Mesendoderm (in vitro differentiated cells): ENCODE measurements at regions not wholly inside any gene's neighbourhood (a gene's known extent, or its start where the extent isn't known, plus 50 kb on each side); places are given as distances from the start of the nearest gene placed in this dataset.

Source experiments
- DNase-seq: peaks from one replicate; pipeline ENCODE4 v3.0.0; 2013
- H2AK5ac ChIP-seq: 2 replicates; pipeline ENCODE4 v1.6.1; 2013; ENCODE audit warnings: low read length, inconsistent platforms
- H2BK120ac ChIP-seq: 2 replicates; pipeline ENCODE4 v1.6.1; 2013; ENCODE audit warnings: low read depth, mild to moderate bottlenecking, low read length, moderate library complexity, mixed read lengths
- H2BK15ac ChIP-seq: replicated peaks from 2 replicates; pipeline ENCODE4 v1.6.1; 2013; ENCODE audit warnings: low read depth, mild to moderate bottlenecking, moderate library complexity
- H2BK5ac ChIP-seq: 2 replicates; pipeline ENCODE4 v1.6.1; 2013; ENCODE audit warnings: low read length, inconsistent platforms
- H3K18ac ChIP-seq: 2 replicates; pipeline ENCODE4 v1.6.1; 2013; ENCODE audit warnings: mild to moderate bottlenecking, low read length, mixed read lengths
- H3K23ac ChIP-seq: one replicate; pipeline ENCODE4 v1.6.1; 2013; ENCODE audit warnings: low read length
- H3K27ac ChIP-seq: 2 replicates; pipeline ENCODE4 v1.5.1; 2013; ENCODE audit warnings: low read depth, mild to moderate bottlenecking, inconsistent platforms, low read length, moderate library complexity
- H3K27me3 ChIP-seq: 2 replicates; pipeline ENCODE4 v1.6.1; 2013; ENCODE audit warnings: low read length, control low read depth, mild to moderate bottlenecking, inconsistent platforms; ENCODE audit not compliant: insufficient read depth, poor library complexity
- H3K36me3 ChIP-seq: 2 replicates; pipeline ENCODE4 v1.6.1; 2013; ENCODE audit warnings: low read length, inconsistent platforms; ENCODE audit not compliant: control insufficient read depth, insufficient read depth
- H3K4ac ChIP-seq: one replicate; pipeline ENCODE4 v1.6.1; 2013; ENCODE audit warnings: low read depth, mild to moderate bottlenecking, low read length, moderate library complexity
- H3K4me1 ChIP-seq: 2 replicates; pipeline ENCODE4 v1.6.1; 2013; ENCODE audit warnings: low read depth, low read length, inconsistent platforms; ENCODE audit not compliant: control insufficient read depth
- H3K4me2 ChIP-seq: 2 replicates; pipeline ENCODE4 v1.6.1; 2013; ENCODE audit warnings: low read length
- H3K4me3 ChIP-seq: 2 replicates; pipeline ENCODE4 v1.5.1; 2013; ENCODE audit warnings: mild to moderate bottlenecking, low read length
- H3K56ac ChIP-seq: one replicate; pipeline ENCODE4 v1.6.1; 2013; ENCODE audit warnings: low read length
- H3K79me1 ChIP-seq: 2 replicates; pipeline ENCODE4 v1.6.1; 2013; ENCODE audit warnings: low read length, inconsistent platforms
- H3K79me2 ChIP-seq: 2 replicates; pipeline ENCODE4 v1.6.1; 2013; ENCODE audit warnings: mild to moderate bottlenecking, low read length; ENCODE audit not compliant: control insufficient read depth, insufficient read depth
- H3K9ac ChIP-seq: 2 replicates; pipeline ENCODE4 v1.6.1; 2013; ENCODE audit warnings: low read length, inconsistent platforms
- H4K5ac ChIP-seq: one replicate; pipeline ENCODE4 v1.6.1; 2013; ENCODE audit warnings: low read length
- H4K8ac ChIP-seq: one replicate; pipeline ENCODE4 v1.6.1; 2013; ENCODE audit warnings: low read depth, mild to moderate bottlenecking, control low read depth, low read length, moderate library complexity
- WGBS: extraction: QIAGEN DNeasy Blood & Tissue Kit; methylation state at CpG from one replicate; pipeline ENCODE4 v1.1.7; 2013; ENCODE audit warnings: low lambda C conversion rate, missing lambda C conversion rate; ENCODE audit not compliant: insufficient coverage; ENCODE audit errors: extremely low coverage; 5-methylcytosine and 5-hydroxymethylcytosine counted together

DNA sequence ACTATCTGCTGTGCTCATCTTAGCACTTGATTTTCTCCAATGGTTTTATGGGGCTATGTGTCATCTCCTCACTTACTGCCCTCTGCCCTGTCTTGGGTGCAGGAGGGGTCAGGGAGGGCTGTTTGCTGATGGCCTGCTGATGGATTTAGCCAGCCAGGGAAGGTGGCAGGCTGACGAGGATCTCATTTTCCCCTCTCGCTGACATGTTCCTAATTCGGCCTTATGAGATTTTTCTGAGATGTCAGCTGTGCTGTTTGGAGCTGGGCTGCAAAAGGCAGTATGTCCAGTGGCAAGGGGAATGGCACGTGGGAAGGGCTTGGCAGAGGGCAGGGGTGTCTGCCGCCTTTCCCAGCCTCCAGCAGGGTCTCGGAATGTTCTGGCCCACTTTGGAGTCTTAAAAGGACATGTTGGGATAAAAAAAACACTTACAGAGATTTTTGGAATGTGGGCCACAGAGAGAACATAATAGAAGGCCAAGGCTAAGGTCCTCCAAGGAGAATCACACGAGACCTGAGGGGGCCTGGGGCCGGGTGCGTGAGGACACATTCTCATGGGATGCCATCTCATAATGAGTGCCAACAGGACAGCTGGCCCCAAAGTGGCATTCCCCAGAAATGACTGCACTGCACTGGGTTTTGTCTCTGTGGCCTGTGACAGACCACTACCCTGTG lies 303.8 kb downstream of the TLE3 start:
- Histone ChIP-seq H2BK15ac (no peak overlapping the region), H3K4me1 (no peaks in the 10 kb centered on the region), H3K4me3 (no peak overlapping the region), H4K5ac (no peak overlapping the region), H3K27ac (no peak overlapping the region), H3K56ac (no peak overlapping the region), H3K36me3 (no peaks in the 10 kb centered on the region), H3K23ac (no peak overlapping the region), H3K27me3 (no peaks in the 10 kb centered on the region), H3K79me2 (no peaks in the 10 kb centered on the region), H4K8ac (no peak overlapping the region), H2BK5ac (no peak overlapping the region), H3K4ac (no peak overlapping the region), H2AK5ac (no peak overlapping the region), H2BK120ac (no peak overlapping the region), H3K9ac (no peak overlapping the region), H3K79me1 (no peaks in the 10 kb centered on the region), H3K4me2 (no peak overlapping the region), H3K18ac (no peak overlapping the region)
- DNase-seq: no peak
- no CpG with 5 or more reads among the region's 9 CpGs for WGBS

GRCh38 chr15:69794645-69795469 lies 302.9 kb downstream of the TLE3 start:
- H3K4me1 ChIP-seq: no peaks in the 10 kb centered on the region
- no peaks in the 10 kb centered on the region for H3K36me3 ChIP-seq
- H3K27me3 ChIP-seq: no peaks in the 10 kb centered on the region
- no peaks in the 10 kb centered on the region for H3K79me2 ChIP-seq
- no peak overlapping the region for H2BK120ac ChIP-seq
- H4K5ac ChIP-seq: no peak overlapping the region
- H3K79me1 ChIP-seq: no peaks in the 10 kb centered on the region
- no peak overlapping the region for H2AK5ac ChIP-seq
- no peak overlapping the region for H3K18ac ChIP-seq
- no peak overlapping the region for H3K23ac ChIP-seq
- H4K8ac ChIP-seq: no peak overlapping the region
- no peak overlapping the region for H3K27ac ChIP-seq
- no peak overlapping the region for H2BK15ac ChIP-seq
- H3K4ac ChIP-seq: no peak overlapping the region
- DNase-seq: peak; percentile 86
- H2BK5ac ChIP-seq: no peak overlapping the region
- H3K9ac ChIP-seq: no peak overlapping the region
- no peak overlapping the region for H3K4me3 ChIP-seq
- no peak overlapping the region for H3K56ac ChIP-seq
- H3K4me2 ChIP-seq: no peak overlapping the region
- no CpG with 5 or more reads among the region's 11 CpGs for WGBS

DNA sequence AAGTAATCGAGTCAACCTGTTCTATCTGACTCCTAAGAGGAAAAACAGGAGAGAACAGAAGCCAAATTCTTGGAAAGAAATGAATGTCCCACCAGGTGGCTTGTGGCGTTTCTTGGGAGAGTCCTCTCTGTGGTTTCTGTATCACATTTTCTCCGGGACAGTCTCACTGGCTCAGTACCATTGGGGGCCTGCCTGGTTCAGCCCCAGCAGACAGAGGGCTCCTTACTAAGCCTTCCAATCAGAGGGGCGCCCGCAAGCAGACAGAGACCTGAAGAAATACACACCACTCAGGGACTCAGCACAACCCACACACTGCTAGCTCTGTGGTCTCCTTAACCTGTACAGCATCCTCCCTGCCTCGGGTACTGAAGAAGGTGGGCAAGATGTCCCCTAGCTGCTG lies 302.1 kb downstream of the TLE3 start:
- Histone ChIP-seq H3K4me2 (no peak overlapping the region), H3K79me2 (no peaks in the 10 kb centered on the region), H3K4ac (no peak overlapping the region), H3K4me3 (no peak overlapping the region), H4K8ac (no peak overlapping the region), H2AK5ac (no peak overlapping the region), H3K18ac (no peak overlapping the region), H3K27me3 (no peaks in the 10 kb centered on the region), H2BK5ac (no peak overlapping the region), H3K4me1 (no peaks in the 10 kb centered on the region), H3K27ac (no peak overlapping the region), H2BK15ac (no peak overlapping the region), H3K9ac (no peak overlapping the region), H3K23ac (no peak overlapping the region), H2BK120ac (no peak overlapping the region), H3K36me3 (no peaks in the 10 kb centered on the region), H4K5ac (no peak overlapping the region), H3K79me1 (no peaks in the 10 kb centered on the region), H3K56ac (no peak overlapping the region)
- DNase-seq: no peak
- WGBS: no CpG with 5 or more reads among the region's 6 CpGs

GRCh38 chr15:69797051-69797595 lies 300.6 kb downstream of the TLE3 start:
- Histone ChIP-seq H3K27ac (no peak overlapping the region), H2BK120ac (no peak overlapping the region), H3K4me1 (no peaks in the 10 kb centered on the region), H3K27me3 (no peaks in the 10 kb centered on the region), H4K5ac (no peak overlapping the region), H3K56ac (no peak overlapping the region), H3K23ac (no peak overlapping the region), H2BK15ac (no peak overlapping the region), H4K8ac (no peak overlapping the region), H3K79me2 (no peaks in the 10 kb centered on the region), H3K36me3 (no peaks in the 10 kb centered on the region), H3K4me2 (no peak overlapping the region), H3K4ac (no peak overlapping the region), H2AK5ac (no peak overlapping the region), H3K79me1 (no peaks in the 10 kb centered on the region), H3K4me3 (no peak overlapping the region), H3K9ac (no peak overlapping the region), H2BK5ac (no peak overlapping the region), H3K18ac (no peak overlapping the region)
- no peak for DNase-seq
- WGBS: no CpG with 5 or more reads among the region's 6 CpGs

DNA sequence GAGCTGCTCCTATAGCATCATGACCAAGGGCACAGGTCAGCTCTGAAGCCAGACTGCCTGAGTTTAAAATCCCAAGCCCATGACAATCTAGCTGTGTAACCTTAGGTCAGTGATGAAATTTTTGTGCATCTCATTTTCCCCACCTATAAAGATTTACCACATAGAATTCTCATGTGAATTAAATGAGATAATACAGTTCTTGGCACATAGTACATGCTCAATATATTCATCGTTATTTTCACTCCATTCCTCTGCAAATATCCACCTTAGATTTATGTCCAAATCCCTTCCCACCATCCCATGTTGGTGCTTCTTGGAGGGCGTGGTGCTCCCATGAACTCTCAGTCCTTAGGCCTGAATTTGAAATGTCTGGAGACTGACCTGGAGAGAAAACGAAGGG lies 300.1 kb downstream of the TLE3 start:
- no peak overlapping the region for H4K8ac ChIP-seq
- no peak overlapping the region for H2BK15ac ChIP-seq
- H3K4ac ChIP-seq: no peak overlapping the region
- no peak overlapping the region for H2BK5ac ChIP-seq
- no peaks in the 10 kb centered on the region for H3K4me1 ChIP-seq
- H3K18ac ChIP-seq: no peak overlapping the region
- no peaks in the 10 kb centered on the region for H3K79me1 ChIP-seq
- H4K5ac ChIP-seq: no peak overlapping the region
- WGBS: no CpG with 5 or more reads among the region's 3 CpGs
- no peak overlapping the region for H3K4me2 ChIP-seq
- no peak overlapping the region for H3K4me3 ChIP-seq
- H3K56ac ChIP-seq: no peak overlapping the region
- H3K36me3 ChIP-seq: no peaks in the 10 kb centered on the region
- H3K9ac ChIP-seq: no peak overlapping the region
- H2BK120ac ChIP-seq: no peak overlapping the region
- no peak overlapping the region for H3K23ac ChIP-seq
- H3K79me2 ChIP-seq: no peaks in the 10 kb centered on the region
- no peak for DNase-seq
- no peaks in the 10 kb centered on the region for H3K27me3 ChIP-seq
- no peak overlapping the region for H3K27ac ChIP-seq
- no peak overlapping the region for H2AK5ac ChIP-seq
